Adipocyte (in vitro differentiated cells): ENCODE measurements at regions not wholly inside any gene's neighbourhood (a gene's known extent, or its start where the extent isn't known, plus 50 kb on each side); places are given as distances from the start of the nearest gene placed in this dataset.

Source experiments
- DNase-seq: peaks from one replicate; pipeline ENCODE4 v3.0.0-alpha.2; 2015; ENCODE audit warnings: low read depth
- H3K27me3 ChIP-seq: replicated peaks from 2 replicates; pipeline ENCODE4 v1.7.0; 2013; ENCODE audit warnings: mild to moderate bottlenecking, low read length, moderate library complexity; ENCODE audit not compliant: control insufficient read depth, insufficient read depth
- H3K36me3 ChIP-seq: 2 replicates; pipeline ENCODE4 v1.7.0; 2013; ENCODE audit warnings: low read length, mild to moderate bottlenecking, moderate library complexity; ENCODE audit not compliant: control insufficient read depth, insufficient read depth, severe bottlenecking
- H3K4me1 ChIP-seq: 2 replicates; pipeline ENCODE4 v1.7.0; 2013; ENCODE audit warnings: mild to moderate bottlenecking, low read length, moderate library complexity; ENCODE audit not compliant: control insufficient read depth, insufficient read depth
- H3K4me3 ChIP-seq: 2 replicates; pipeline ENCODE4 v1.7.0; 2013; ENCODE audit warnings: mild to moderate bottlenecking, low read length, moderate library complexity
- H3K9ac ChIP-seq: 2 replicates; pipeline ENCODE4 v1.7.0; 2013; ENCODE audit warnings: mild to moderate bottlenecking, low read length, moderate library complexity
- H3K9me3 ChIP-seq: 2 replicates; pipeline ENCODE4 v1.7.0; 2013; ENCODE audit warnings: mild to moderate bottlenecking, low read length, moderate library complexity; ENCODE audit not compliant: control insufficient read depth

GRCh38 chr20:48149902-48150301, 364.6 kb upstream of the SULF2 start:
- DNase-seq: no peak
- Histone ChIP-seq H3K9me3 (peaks cover 7% of the 10 kb centered on the region), H3K9ac (no peak overlapping the region), H3K27me3 (peaks cover 65% of the 10 kb centered on the region), H3K36me3 (no peaks in the 10 kb centered on the region), H3K4me3 (no peak overlapping the region), H3K4me1 (no peaks in the 10 kb centered on the region)

- H3K9me3 ChIP-seq: peaks cover 6% of the 10 kb centered on the region
- no peak overlapping the region for H3K4me3 ChIP-seq
- DNase-seq: no peak
- no peaks in the 10 kb centered on the region for H3K36me3 ChIP-seq
- H3K27me3 ChIP-seq: peaks cover 63% of the 10 kb centered on the region
- no peak overlapping the region for H3K9ac ChIP-seq
- H3K4me1 ChIP-seq: no peaks in the 10 kb centered on the region
Measured at GRCh38 chr20:48148916-48149672, 363.8 kb upstream of the SULF2 start.

GRCh38 chr20:48148020-48148419, 362.7 kb upstream of the SULF2 start:
- DNase-seq: no peak
- Histone ChIP-seq H3K9ac (no peak overlapping the region), H3K9me3 (peaks cover 4% of the 10 kb centered on the region), H3K27me3 (peaks cover 61% of the 10 kb centered on the region), H3K4me1 (no peaks in the 10 kb centered on the region), H3K36me3 (no peaks in the 10 kb centered on the region), H3K4me3 (no peak overlapping the region)

- H3K27me3 ChIP-seq: peaks cover 61% of the 10 kb centered on the region
- H3K4me1 ChIP-seq: no peaks in the 10 kb centered on the region
- DNase-seq: no peak
- H3K36me3 ChIP-seq: no peaks in the 10 kb centered on the region
- no peak overlapping the region for H3K9ac ChIP-seq
- H3K4me3 ChIP-seq: no peak overlapping the region
- H3K9me3 ChIP-seq: peaks cover 8% of the 10 kb centered on the region
Measured at GRCh38 chr20:48147311-48147710, 362.0 kb upstream of the SULF2 start.

- Histone ChIP-seq H3K27me3 (peaks cover 58% of the 10 kb centered on the region), H3K36me3 (no peaks in the 10 kb centered on the region), H3K4me3 (no peak overlapping the region), H3K9ac (no peak overlapping the region), H3K9me3 (peaks cover 11% of the 10 kb centered on the region), H3K4me1 (no peaks in the 10 kb centered on the region)
- no peak for DNase-seq
Measured at GRCh38 chr20:48146877-48147276, 361.6 kb upstream of the SULF2 start.

- H3K9me3 ChIP-seq: peaks cover 14% of the 10 kb centered on the region
- DNase-seq: no peak
- H3K4me3 ChIP-seq: no peak overlapping the region
- no peak overlapping the region for H3K9ac ChIP-seq
- no peaks in the 10 kb centered on the region for H3K36me3 ChIP-seq
- peaks cover 52% of the 10 kb centered on the region for H3K27me3 ChIP-seq
- no peaks in the 10 kb centered on the region for H3K4me1 ChIP-seq
Measured at GRCh38 chr20:48146308-48146707, 361.0 kb upstream of the SULF2 start.

- peaks cover 27% of the 10 kb centered on the region for H3K9me3 ChIP-seq
- H3K27me3 ChIP-seq: peaks cover 52% of the 10 kb centered on the region
- no peak overlapping the region for H3K9ac ChIP-seq
- no peaks in the 10 kb centered on the region for H3K36me3 ChIP-seq
- no peaks in the 10 kb centered on the region for H3K4me1 ChIP-seq
- H3K4me3 ChIP-seq: no peak overlapping the region
- peak; percentile 7 for DNase-seq
Measured at GRCh38 chr20:48143435-48144081, 358.3 kb upstream of the SULF2 start.

- no peak for DNase-seq
- Histone ChIP-seq H3K9me3 (peaks cover 27% of the 10 kb centered on the region), H3K36me3 (no peaks in the 10 kb centered on the region), H3K4me3 (no peak overlapping the region), H3K9ac (no peak overlapping the region), H3K27me3 (peaks cover 54% of the 10 kb centered on the region), H3K4me1 (no peaks in the 10 kb centered on the region)
Measured at GRCh38 chr20:48142516-48142773, 357.2 kb upstream of the SULF2 start.

GRCh38 chr20:48141660-48142515, 356.6 kb upstream of the SULF2 start:
- Histone ChIP-seq H3K4me3 (no peak overlapping the region), H3K4me1 (no peaks in the 10 kb centered on the region), H3K27me3 (peaks cover 50% of the 10 kb centered on the region), H3K9me3 (peaks cover 27% of the 10 kb centered on the region), H3K36me3 (no peaks in the 10 kb centered on the region), H3K9ac (no peak overlapping the region)
- DNase-seq: no peak

GRCh38 chr20:48139262-48140041, 354.2 kb upstream of the SULF2 start:
- no peak for DNase-seq
- Histone ChIP-seq H3K27me3 (peaks cover 35% of the 10 kb centered on the region), H3K9me3 (peaks cover 27% of the 10 kb centered on the region), H3K9ac (no peak overlapping the region), H3K4me1 (no peaks in the 10 kb centered on the region), H3K4me3 (no peak overlapping the region), H3K36me3 (no peaks in the 10 kb centered on the region)

GRCh38 chr20:48132834-48133233, 347.6 kb upstream of the SULF2 start:
- H3K4me1 ChIP-seq: peaks cover 30% of the 10 kb centered on the region
- no peak overlapping the region for H3K4me3 ChIP-seq
- H3K36me3 ChIP-seq: no peaks in the 10 kb centered on the region
- H3K9ac ChIP-seq: no peak overlapping the region
- peaks cover 13% of the 10 kb centered on the region for H3K9me3 ChIP-seq
- DNase-seq: no peak
- peaks cover 4% of the 10 kb centered on the region for H3K27me3 ChIP-seq
